Keratinocyte (primary cell): ENCODE measurements at regions not wholly inside any gene's neighbourhood (a gene's known extent, or its start where the extent isn't known, plus 50 kb on each side); places are given as distances from the start of the nearest gene placed in this dataset.
A peak's percentile ranks its signal among the peaks of the same experiment; 100 is the strongest.

Source experiments
- DNase-seq: peaks from one replicate; pipeline ENCODE4 v3.0.0-alpha.2; 2011; ENCODE audit warnings: low read depth, missing footprints, low spot score
- FAIRE-seq: peaks from 2 replicates; lab custom pipeline; 2011; peaks lifted over from hg19 to GRCh38; lab: Jason Lieb, UNC
- H2AFZ ChIP-seq: 2 replicates; pipeline ENCODE4 v1.6.0; 2012; ENCODE audit warnings: low read length, control low read depth, inconsistent platforms; ENCODE audit not compliant: control insufficient read depth
- H3K27ac ChIP-seq: 2 replicates; pipeline ENCODE4 v1.5.1; 2011; ENCODE audit warnings: low read length; ENCODE audit not compliant: control insufficient read depth, insufficient read depth
- H3K27me3 ChIP-seq: 3 replicates; pipeline ENCODE4 v1.6.0; 2011; ENCODE audit warnings: low read length; ENCODE audit not compliant: control insufficient read depth, insufficient read depth; ENCODE audit errors: extremely low read depth
- H3K36me3 ChIP-seq, 2 experiments: 2 replicates in 1 of 2; 3 replicates in 1 of 2; pipeline ENCODE4 v1.5.1; 2011; ENCODE audit warnings: low read length in 2 of 2, mild to moderate bottlenecking in 1 of 2; ENCODE audit not compliant: control insufficient read depth in 2 of 2, insufficient read depth in 2 of 2; ENCODE audit errors: extremely low read depth in 1 of 2
- H3K4me1 ChIP-seq: 3 replicates; pipeline ENCODE4 v1.5.1; 2011; ENCODE audit warnings: low read length; ENCODE audit not compliant: control insufficient read depth, insufficient read depth; ENCODE audit errors: extremely low read depth
- H3K4me2 ChIP-seq: 3 replicates; pipeline ENCODE4 v1.6.0; 2011; ENCODE audit warnings: low read depth, low read length; ENCODE audit not compliant: control insufficient read depth, insufficient read depth; ENCODE audit errors: extremely low read depth
- H3K4me3 ChIP-seq, 3 experiments: fragments of 200-600 bp in 1 of 3; sonication (generic) in 1 of 3; 2 replicates in 2 of 3; 3 replicates in 1 of 3; pipeline ENCODE4 v1.5.1; 2011 to 2016; ENCODE audit warnings: low read length in 3 of 3, mild to moderate bottlenecking in 3 of 3, control low read depth in 2 of 3, inconsistent platforms in 1 of 3, low read depth in 1 of 3, mixed read lengths in 1 of 3, mixed run types in 1 of 3, moderate library complexity in 1 of 3; ENCODE audit not compliant: control insufficient read depth in 2 of 3, insufficient read depth in 2 of 3; ENCODE audit errors: extremely low read depth in 1 of 3
- H3K79me2 ChIP-seq: 2 replicates; pipeline ENCODE4 v1.6.0; 2012; ENCODE audit warnings: low read length; ENCODE audit not compliant: control insufficient read depth, insufficient read depth
- H3K9ac ChIP-seq: 3 replicates; pipeline ENCODE4 v1.6.0; 2011; ENCODE audit warnings: low read length; ENCODE audit not compliant: control insufficient read depth, insufficient read depth; ENCODE audit errors: extremely low read depth
- H3K9me1 ChIP-seq: 3 replicates; pipeline ENCODE4 v1.6.0; 2011; ENCODE audit warnings: low read length; ENCODE audit not compliant: control insufficient read depth, insufficient read depth; ENCODE audit errors: extremely low read depth
- H3K9me3 ChIP-seq: 2 replicates; pipeline ENCODE4 v1.5.1; 2012; ENCODE audit warnings: low read depth, low read length; ENCODE audit not compliant: control insufficient read depth
- H4K20me1 ChIP-seq: 3 replicates; pipeline ENCODE4 v1.6.0; 2011; ENCODE audit warnings: low read length; ENCODE audit not compliant: control insufficient read depth, insufficient read depth; ENCODE audit errors: extremely low read depth
- CTCF ChIP-seq, 3 experiments: IDR thresholded peaks in 1 of 3; conservative IDR thresholded peaks in 1 of 3; optimal IDR thresholded peaks in 1 of 3; 2 replicates in 2 of 3; 3 replicates in 1 of 3; pipeline versions ENCODE3 to v1.5.1; 2011; ENCODE audit warnings: low read length in 3 of 3, mild to moderate bottlenecking in 3 of 3, moderate library complexity in 2 of 3, control low read depth in 1 of 3, inconsistent platforms in 1 of 3; ENCODE audit not compliant: insufficient read depth in 2 of 3; ENCODE audit errors: extremely low read depth in 1 of 3
- EZH2 ChIP-seq: IDR thresholded peaks from one replicate; pipeline ENCODE4 v1.6.1; 2012; ENCODE audit warnings: inconsistent platforms, mild to moderate bottlenecking, low read length, moderate library complexity
- dilution Hi-C: fragments of 300-500 bp; cut with MboI; formaldehyde crosslinking; loops from one replicate; pipeline ENCODE4 v1.7.0; 2020; ENCODE audit warnings: low sequenced_read_pairs; ENCODE audit not compliant: extremely low pct_ligation_motif_present

GRCh38 chr21:38729754-38730379, 75.9 kb upstream of the ETS2 start:
- Histone ChIP-seq H3K27me3 (no peaks in the 10 kb centered on the region), H3K9me3 (peaks cover 4% of the 10 kb centered on the region), H3K27ac (no peak overlapping the region), H4K20me1 (no peaks in the 10 kb centered on the region), H3K4me2 (no peak overlapping the region), H3K9ac (no peak overlapping the region), H3K4me3 (no peak overlapping the region), H3K4me1 (peaks cover 9% of the 10 kb centered on the region), H3K36me3 (no peaks in the 10 kb centered on the region), H3K9me1 (no peaks in the 10 kb centered on the region), H3K79me2 (no peaks in the 10 kb centered on the region), H2AFZ (no peak overlapping the region)
- dilution Hi-C loops, result no loop called here
- TF ChIP-seq CTCF (optimal IDR thresholded peaks at IDR 0.05 in 1 of 3, IDR thresholded peaks at IDR 0.05 in 1 of 3, conservative IDR thresholded peaks at IDR 0.05 in 1 of 3; ENCODE audit: extremely low read depth in 1 of 3, insufficient read depth in 2 of 3, low read length in 3 of 3) (no peak), EZH2 (no peak)
- DNase-seq (no peak), FAIRE-seq (no peak)

- FAIRE-seq (no peak), DNase-seq (no peak)
- no peaks in the 10 kb centered on the region for H3K27me3 ChIP-seq
- no peaks in the 10 kb centered on the region for H3K9me3 ChIP-seq
- no peaks in the 10 kb centered on the region for H3K36me3 ChIP-seq
- H3K79me2 ChIP-seq, result no peaks in the 10 kb centered on the region
- peak overlapping the region; percentile 67 for H3K9ac ChIP-seq
- dilution Hi-C loops, result no loop called here
- H3K4me3 ChIP-seq, result peak overlapping the region in 2 of 3 experiments; percentile 57 to 73
- no peaks in the 10 kb centered on the region for H4K20me1 ChIP-seq
- H3K4me1 ChIP-seq, result peaks cover 6% of the 10 kb centered on the region
- H3K4me2 ChIP-seq, result peak overlapping the region; percentile 99
- peak overlapping the region; percentile 41 for H3K27ac ChIP-seq
- TF ChIP-seq CTCF (optimal IDR thresholded peaks at IDR 0.05 in 1 of 3, IDR thresholded peaks at IDR 0.05 in 1 of 3, conservative IDR thresholded peaks at IDR 0.05 in 1 of 3; ENCODE audit: extremely low read depth in 1 of 3, insufficient read depth in 2 of 3, low read length in 3 of 3) (peak; percentile 89 to 98 (median 94)), EZH2 (no peak)
- H2AFZ ChIP-seq, result peak overlapping the region; percentile 90
- H3K9me1 ChIP-seq, result no peaks in the 10 kb centered on the region
These were observed 71.7 kb upstream of the ETS2 start for GRCh38 chr21:38733972-38734546.
